Inflammatory macrophage treated with lipopolysaccharide for 4 hours (primary cell): ENCODE measurements at regions not wholly inside any gene's neighbourhood (a gene's known extent, or its start where the extent isn't known, plus 50 kb on each side); places are given as distances from the start of the nearest gene placed in this dataset.

ENCODE experiments used
- DNase-seq: peaks from one replicate; pipeline ENCODE4 v3.0.0-alpha.2; 2020

GRCh38 chr13:106911020-106911419 is 343.1 kb upstream of the ARGLU1 start:
- DNase-seq = no peak

DNA sequence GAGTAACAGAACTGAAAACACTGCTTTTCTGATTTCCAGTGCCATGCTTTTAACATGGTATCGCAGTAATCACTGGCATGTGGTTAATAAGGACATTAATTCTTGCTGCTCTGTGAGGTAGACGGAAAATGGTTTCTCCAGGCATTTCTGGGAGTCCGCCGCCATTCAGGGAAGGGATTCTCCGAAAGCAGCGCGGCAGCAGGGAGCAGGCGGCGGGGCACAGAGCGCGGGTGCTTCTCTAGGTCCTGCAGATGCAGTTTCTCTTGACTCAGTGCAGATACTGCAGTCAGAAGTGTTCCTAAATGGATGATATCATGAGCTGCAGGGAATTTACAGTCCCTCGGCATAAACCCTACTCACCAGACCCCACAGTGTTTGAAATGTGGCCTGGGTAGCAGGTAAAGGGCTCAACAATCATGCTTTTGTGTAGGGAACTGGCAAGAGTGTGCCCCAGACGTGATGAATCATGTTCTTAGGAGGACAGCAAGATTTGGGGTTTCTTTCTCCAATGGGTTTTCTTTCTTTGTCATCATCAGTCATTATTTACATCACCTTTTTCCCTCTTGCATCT is 338.6 kb upstream of the ARGLU1 start:
- no peak for DNase-seq

DNA sequence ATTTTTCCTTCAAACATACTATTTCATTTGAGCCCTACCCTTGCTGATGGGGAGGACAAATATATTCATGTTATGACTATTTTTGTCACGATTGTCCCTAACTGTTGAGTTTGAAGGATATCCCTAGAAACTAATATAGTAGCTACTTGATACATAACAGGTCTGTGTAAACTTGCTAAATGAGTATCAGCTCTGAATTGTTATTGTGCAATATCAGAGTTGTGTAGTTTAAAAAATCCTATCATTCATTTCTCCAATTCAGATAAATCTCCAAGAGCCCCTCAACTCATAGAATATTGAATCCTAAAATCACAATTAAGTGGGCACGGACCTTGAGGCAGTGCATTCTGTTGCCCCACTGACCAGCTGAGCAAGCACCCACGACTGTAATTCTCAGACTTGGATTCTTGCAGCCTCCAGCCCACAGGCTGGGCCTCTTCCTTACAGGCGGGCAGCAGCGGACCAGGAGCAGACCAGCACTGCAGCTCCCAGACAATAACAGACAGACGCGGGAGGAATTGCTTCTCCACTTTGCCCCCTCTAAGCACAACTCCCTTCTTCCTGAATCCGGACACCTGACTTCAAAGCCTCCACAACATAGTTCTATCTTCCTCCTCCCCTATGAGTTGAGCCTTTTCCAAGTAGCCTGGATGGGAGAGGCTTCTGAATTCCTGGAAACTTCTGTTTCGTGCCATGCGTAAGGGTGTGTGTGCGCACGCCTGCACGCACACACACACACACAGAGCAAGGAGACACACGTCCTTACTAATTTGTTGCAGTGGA is 337.6 kb upstream of the ARGLU1 start:
- DNase-seq = no peak

DNA sequence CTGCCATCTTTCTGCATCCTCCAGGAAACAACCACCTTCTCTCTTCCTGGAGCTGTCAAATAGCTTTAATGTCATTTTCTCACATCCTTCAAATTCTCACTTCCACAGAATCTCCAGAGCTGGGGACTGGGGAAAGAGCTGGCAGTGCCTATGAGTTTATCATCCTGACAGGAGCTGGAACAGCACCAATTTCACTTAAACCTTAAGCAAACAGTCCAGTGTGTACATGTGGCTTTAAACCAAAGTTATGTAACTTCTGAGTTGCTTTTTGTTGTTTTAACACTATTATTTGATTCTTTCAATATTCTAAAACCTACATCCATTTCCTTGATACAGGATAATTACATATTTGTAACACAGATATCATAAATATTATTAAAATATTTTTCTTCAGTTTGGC is 331.5 kb upstream of the ARGLU1 start:
- no peak for DNase-seq

DNA sequence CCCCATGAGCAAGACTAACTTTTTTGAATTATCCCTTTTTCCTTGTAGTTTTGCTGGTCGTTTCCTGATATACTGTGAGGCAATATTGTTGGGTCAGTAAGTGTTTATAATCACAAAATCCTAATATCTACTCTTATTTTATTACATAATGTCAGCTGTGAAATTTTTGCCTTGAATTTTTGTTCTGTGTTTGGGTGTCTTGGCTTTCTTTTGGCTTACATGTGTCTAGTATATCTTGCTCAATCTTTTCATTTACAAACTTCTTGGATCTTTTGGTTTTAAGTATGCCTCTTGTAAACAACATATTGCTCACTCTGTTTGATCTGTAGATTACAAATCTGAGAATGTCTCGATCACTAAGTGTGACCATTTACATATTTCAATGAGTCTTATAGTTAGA is 330.3 kb upstream of the ARGLU1 start:
- DNase-seq = no peak

- DNase-seq = no peak
Observed at GRCh38 chr13:106888148-106888547, 320.2 kb upstream of the ARGLU1 start.

DNA sequence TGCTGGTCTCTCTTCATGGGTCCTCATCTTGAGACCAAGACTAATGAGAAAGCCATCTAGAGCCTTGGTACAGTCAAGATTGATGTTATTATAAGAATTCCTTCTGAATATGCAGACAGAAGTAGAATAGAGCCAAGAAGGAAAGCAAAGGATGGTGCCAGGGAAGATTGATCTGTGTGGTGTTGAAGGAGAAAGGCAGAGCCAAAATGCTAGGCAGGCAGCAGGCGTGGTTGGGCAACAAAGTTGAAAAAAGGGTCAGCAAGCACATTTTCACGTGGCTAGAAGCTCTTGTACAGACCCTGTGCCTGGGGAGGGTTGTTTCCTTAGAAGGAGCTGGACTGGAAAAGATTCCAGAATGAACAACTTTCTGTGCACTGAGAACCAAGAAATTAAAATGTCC is 319.7 kb upstream of the ARGLU1 start:
- no peak for DNase-seq

GRCh38 chr13:106883976-106884375 is 316.0 kb upstream of the ARGLU1 start:
- DNase-seq = no peak

GRCh38 chr13:106882246-106882645 is 314.3 kb upstream of the ARGLU1 start:
- no peak for DNase-seq

DNA sequence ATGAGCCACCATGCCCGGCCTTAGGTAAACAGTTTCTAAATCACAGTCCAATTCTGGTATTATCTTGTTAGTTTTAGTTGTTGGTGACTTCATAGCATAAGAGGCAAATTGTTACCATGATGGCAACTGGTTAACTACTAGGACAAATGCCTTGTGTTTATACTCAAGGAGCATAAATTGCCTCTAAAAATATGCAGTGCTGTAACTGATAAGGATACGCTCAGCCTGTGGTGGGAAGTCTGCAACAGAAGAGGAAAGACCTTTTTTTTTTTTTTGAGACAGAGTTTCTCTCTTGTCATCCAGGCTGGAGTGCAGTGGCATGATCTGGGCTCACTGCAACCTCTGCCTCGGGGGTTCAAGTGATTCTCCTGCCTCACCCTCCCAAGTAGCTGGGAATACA is 311.9 kb upstream of the ARGLU1 start:
- no peak for DNase-seq

- DNase-seq = no peak
Observed at GRCh38 chr13:106874323-106874722, 306.4 kb upstream of the ARGLU1 start.

DNA sequence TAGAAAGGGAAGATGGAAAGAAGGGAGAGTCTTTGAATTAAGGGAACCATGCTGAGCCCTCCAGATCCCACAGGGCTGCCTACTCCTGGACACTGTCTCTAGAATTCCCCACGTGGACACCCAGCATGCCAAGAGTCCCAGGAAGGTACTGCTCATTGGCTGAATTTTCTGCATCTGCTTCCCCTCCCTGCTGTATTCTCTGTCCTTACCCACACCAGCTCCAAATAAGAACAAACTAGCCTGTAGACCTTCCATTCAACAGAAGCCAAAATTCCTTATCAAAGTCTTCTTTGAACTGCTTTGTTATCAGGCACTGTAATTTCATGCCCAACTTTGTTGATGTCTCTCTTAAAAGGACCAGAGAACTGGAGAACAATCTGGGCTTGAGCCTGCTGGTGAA is 305.9 kb upstream of the ARGLU1 start:
- DNase-seq = no peak

DNA sequence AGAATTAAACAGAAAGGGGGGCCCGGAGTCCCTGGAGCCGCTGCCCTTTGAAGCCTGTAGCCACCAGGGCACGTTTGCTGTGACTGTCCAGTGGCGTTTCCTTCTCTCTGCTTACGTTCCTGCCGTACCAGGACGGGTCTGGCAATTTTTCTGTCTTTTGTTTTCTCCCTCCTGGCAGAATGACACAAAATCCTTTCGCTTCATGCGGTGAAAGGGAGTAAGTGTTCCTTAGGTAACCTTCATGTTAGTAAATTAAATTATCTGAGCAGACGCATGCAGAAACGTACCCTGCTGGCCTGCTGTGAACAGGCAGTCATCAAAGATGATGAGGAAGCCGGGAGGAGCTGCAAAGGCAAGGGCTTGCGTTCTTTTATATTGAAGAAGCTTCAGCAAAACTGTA is 299.3 kb upstream of the ARGLU1 start:
- DNase-seq = no peak

DNA sequence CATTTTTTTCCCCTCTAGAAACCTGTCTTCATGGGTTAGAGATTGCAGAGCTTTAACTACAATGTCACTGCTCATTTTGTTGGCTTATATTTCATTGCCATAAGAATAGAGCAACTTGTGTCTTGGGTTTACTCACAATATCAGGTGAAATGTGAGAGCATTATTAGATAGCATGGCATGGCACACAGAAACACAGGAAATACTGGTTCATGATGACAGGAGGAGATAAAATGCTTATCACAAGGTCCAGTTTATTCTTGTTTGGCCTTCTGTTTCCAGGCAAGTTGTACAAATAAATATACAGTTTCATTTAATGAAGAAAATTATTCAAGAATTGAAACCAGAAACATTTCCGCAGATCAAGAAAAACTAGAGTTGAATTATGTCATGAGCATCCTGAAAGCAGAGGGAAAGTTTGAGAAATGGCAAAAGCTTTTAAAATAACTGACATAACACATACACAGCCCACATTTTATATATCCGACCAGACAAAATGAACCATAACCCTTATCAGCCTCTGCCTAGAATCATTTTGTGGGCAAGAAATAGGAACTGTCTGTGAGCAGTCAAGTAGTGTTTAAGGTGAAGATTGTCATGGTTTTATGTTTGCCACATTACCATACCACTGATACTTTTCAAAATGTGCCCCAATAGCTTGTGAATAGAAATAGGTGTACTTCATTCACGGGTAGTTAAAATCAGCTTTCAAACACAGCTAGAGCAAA is 297.9 kb upstream of the ARGLU1 start:
- DNase-seq = no peak

DNA sequence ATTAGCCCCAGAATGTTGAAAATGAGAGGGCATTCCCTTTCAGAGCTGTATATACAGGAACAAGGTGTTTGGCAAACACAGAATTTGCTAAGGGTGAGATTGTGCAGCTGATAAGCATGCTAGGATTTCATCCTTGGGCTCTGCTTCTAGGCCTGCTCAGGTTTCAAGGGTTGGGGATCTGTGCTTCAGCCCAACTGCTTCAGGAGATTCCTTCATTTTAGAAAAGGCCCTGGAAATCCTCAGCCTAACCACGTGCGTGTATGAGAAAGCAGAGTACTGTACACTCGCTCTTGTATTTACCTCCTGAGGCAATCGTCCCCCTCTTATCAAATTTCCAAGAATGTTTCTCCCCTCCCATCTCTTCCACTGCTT is 291.6 kb upstream of the ARGLU1 start:
- DNase-seq = no peak

- no peak for DNase-seq
Observed at GRCh38 chr13:106858903-106859532, 291.1 kb upstream of the ARGLU1 start.

- no peak for DNase-seq
Observed at GRCh38 chr13:106852436-106852835, 284.5 kb upstream of the ARGLU1 start.

- DNase-seq = no peak
Observed at GRCh38 chr13:106850973-106851650, 283.2 kb upstream of the ARGLU1 start.

GRCh38 chr13:106846571-106847448 is 278.9 kb upstream of the ARGLU1 start:
- DNase-seq = no peak

- no peak for DNase-seq
Observed at GRCh38 chr13:106836186-106836802, 268.4 kb upstream of the ARGLU1 start.

GRCh38 chr13:106835477-106835876 is 267.5 kb upstream of the ARGLU1 start:
- no peak for DNase-seq

- DNase-seq = no peak
Observed at GRCh38 chr13:106821979-106822378, 254.0 kb upstream of the ARGLU1 start.
